ENCODE measurements at regions not wholly inside any gene's neighbourhood (a gene's known extent, or its start where the extent isn't known, plus 50 kb on each side); places are given as distances from the start of the nearest gene placed in this dataset.
"Not testable (repeated sequence)": the region's sequence is repeated elsewhere in the genome, so short reads cannot be mapped to it uniquely, and the experiment has no call there.

DNA sequence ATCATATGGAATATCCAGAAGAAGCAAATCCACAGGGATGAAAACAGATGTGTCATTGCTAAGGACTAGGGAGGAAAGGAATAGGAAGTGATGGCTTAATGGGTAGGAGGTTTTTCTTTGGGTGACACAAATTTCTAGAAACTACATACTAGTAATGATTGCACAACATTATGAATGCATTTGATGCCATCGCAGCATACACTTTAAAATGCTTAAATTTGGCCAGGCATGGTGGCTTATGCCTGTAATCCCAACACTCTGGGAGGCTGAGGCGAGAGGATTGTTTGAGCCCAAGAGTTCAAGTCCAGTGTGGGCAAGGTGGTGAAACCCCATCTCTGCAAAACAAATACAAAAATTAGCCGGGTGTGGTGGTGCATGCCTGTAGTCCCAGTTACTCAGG is 1370.8 kb downstream of the AACS start:
- TF ChIP-seq, protein P1, sequence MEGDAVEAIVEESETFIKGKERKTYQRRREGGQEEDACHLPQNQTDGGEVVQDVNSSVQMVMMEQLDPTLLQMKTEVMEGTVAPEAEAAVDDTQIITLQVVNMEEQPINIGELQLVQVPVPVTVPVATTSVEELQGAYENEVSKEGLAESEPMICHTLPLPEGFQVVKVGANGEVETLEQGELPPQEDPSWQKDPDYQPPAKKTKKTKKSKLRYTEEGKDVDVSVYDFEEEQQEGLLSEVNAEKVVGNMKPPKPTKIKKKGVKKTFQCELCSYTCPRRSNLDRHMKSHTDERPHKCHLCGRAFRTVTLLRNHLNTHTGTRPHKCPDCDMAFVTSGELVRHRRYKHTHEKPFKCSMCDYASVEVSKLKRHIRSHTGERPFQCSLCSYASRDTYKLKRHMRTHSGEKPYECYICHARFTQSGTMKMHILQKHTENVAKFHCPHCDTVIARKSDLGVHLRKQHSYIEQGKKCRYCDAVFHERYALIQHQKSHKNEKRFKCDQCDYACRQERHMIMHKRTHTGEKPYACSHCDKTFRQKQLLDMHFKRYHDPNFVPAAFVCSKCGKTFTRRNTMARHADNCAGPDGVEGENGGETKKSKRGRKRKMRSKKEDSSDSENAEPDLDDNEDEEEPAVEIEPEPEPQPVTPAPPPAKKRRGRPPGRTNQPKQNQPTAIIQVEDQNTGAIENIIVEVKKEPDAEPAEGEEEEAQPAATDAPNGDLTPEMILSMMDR (IDR thresholded peaks at IDR 0.05; ENCODE audit: borderline replicate concordance, control extremely low read depth, extremely low read depth, insufficient read depth, missing control alignments): no peak
- in situ Hi-C loops (cut with MboI; ENCODE audit: low sequenced_read_pairs, unreplicated experiment): no loop called here
- no peak for DNase-seq (ENCODE audit: low spot score)

DNA sequence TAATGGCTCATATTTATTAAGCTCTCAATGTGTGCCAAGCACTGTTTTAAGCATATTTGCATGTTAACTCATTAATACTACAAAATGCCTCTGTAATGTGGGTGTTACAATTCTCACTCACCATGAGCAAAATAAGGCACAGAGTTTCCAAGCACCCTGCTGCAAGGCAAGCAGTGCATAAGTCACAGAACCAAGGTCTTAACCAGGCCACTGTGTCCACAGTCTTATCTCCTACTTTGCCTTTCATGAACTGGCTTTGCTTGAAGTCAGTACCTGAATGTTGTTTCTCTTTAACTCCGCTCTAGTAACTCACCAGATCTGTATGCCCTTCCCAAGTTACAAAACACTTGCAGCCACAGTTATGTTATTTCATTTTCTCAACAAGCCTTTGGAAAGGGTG is 1372.7 kb downstream of the AACS start:
- in situ Hi-C loops (cut with MboI; ENCODE audit: low sequenced_read_pairs, unreplicated experiment): no loop called here
- DNase-seq (ENCODE audit: low spot score): no peak
- TF ChIP-seq, protein P1 (IDR thresholded peaks at IDR 0.05; ENCODE audit: borderline replicate concordance, control extremely low read depth, extremely low read depth, insufficient read depth, missing control alignments): no peak

DNA sequence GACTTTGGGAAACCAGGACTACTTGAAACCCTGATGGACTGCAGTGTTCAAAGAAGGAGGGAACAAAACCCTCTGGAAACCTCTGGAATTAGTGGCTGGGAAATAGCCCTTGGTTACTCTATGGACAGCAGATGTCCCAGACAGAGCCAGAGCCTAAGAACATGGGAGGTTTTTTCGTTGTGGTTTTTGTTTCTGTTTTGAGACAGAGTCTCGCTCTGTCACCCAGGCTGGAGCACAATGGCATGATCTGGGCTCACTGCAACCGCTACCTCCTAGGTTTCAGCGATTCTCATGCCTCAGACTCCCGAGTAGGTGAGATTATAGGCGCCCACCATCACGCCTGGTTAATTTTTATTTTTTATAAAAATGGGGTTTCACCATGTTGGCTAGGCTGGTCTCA is 1378.7 kb downstream of the AACS start:
- in situ Hi-C loops (cut with MboI; ENCODE audit: low sequenced_read_pairs, unreplicated experiment): no loop called here
- DNase-seq (ENCODE audit: low spot score): no peak
- TF ChIP-seq, protein P1 (IDR thresholded peaks at IDR 0.05; ENCODE audit: borderline replicate concordance, control extremely low read depth, extremely low read depth, insufficient read depth, missing control alignments): no peak

DNA sequence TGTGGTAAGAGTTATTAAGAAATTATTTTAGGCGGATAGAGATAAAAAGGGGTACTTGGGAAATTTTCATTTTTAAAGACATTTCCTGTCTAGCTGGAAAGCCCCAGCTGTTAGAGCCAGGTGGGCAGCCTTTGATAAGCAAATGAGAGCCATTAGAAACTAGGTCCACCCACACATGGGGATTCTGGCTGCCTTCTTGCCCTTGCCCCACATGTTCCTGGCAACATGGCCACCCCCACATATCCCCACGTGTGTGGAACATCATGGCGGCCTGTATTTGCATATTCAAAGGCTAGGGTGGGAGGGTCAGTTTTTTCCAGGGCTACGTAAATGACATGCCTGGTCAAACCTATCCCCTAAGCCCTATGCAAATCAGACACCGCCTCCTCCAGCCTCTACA is 1382.1 kb downstream of the AACS start:
- DNase-seq (ENCODE audit: low spot score): no peak
- TF ChIP-seq, protein P1 (IDR thresholded peaks at IDR 0.05; ENCODE audit: borderline replicate concordance, control extremely low read depth, extremely low read depth, insufficient read depth, missing control alignments): no peak
- in situ Hi-C loops (cut with MboI; ENCODE audit: low sequenced_read_pairs, unreplicated experiment): no loop called here

DNA sequence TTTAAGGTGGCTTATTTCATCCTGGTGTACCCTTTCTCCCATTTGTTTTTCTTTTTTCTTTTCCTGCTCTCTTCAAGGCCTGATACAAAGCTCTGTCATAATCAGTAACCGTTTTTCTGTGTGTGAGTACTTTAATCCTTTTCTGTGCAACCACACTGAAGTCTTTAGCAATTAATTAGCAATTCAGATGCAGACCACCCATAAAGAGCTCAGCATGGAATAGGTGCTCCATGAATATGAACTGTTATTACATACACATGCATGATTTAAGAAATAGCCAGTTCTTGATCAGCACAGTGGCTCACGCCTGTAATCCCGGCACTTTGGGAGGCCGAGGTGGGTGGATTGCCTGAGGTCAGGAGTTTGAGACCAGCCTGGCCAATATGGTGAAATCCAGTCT is 1386.6 kb downstream of the AACS start:
- in situ Hi-C loops (cut with MboI; ENCODE audit: low sequenced_read_pairs, unreplicated experiment): no loop called here
- no peak for DNase-seq (ENCODE audit: low spot score)
- TF ChIP-seq, protein P1 (IDR thresholded peaks at IDR 0.05; ENCODE audit: borderline replicate concordance, control extremely low read depth, extremely low read depth, insufficient read depth, missing control alignments): no peak

DNA sequence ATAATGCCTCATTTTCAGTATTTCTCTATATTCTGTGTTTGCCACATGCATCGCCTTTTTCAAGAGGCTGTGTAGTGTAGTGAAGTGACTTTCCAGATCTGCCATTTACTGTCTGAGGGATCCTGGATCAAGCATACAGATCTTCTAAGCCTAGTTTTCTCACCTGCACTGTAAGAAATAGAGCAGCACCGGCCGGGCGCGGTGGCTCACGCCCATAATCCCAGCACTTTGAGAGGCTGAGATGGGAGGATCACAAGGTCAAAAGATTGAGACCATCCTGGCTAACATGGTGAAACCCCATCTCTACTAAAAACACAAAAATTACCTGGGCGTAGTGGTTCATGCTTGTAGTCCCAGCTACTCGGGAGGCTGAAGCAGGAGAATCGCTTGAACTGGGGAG is 1387.5 kb downstream of the AACS start:
- in situ Hi-C loops (cut with MboI; ENCODE audit: low sequenced_read_pairs, unreplicated experiment); DNase-seq (ENCODE audit: low spot score): not testable (repeated sequence)

DNA sequence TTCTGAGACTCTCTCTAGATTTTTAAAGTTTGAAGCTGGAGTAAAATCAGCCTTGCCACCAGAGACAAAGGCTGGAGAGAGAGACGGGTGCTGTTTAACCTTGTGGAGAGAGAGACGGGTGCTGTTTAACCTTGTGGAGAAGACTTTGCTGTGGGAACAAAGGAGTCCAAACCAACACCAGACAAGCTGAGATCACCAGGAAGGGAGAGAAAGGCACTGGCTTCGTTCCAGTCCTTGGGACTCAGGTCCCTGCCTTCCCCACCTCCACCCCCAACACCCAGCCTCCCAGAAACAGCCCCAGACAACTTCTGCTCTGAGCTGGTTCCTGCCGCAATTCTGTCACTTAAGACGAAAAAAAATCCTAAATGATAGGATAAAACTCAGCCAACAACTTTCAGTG is 1389.3 kb downstream of the AACS start:
- DNase-seq (ENCODE audit: low spot score): no peak
- TF ChIP-seq, protein P1 (IDR thresholded peaks at IDR 0.05; ENCODE audit: borderline replicate concordance, control extremely low read depth, extremely low read depth, insufficient read depth, missing control alignments): no peak
- in situ Hi-C loops (cut with MboI; ENCODE audit: low sequenced_read_pairs, unreplicated experiment): no loop called here

Data from GM13976 (cell line).